ENCODE measurements at regions not wholly inside any gene's neighbourhood (a gene's known extent, or its start where the extent isn't known, plus 50 kb on each side); places are given as distances from the start of the nearest gene placed in this dataset.

DNA sequence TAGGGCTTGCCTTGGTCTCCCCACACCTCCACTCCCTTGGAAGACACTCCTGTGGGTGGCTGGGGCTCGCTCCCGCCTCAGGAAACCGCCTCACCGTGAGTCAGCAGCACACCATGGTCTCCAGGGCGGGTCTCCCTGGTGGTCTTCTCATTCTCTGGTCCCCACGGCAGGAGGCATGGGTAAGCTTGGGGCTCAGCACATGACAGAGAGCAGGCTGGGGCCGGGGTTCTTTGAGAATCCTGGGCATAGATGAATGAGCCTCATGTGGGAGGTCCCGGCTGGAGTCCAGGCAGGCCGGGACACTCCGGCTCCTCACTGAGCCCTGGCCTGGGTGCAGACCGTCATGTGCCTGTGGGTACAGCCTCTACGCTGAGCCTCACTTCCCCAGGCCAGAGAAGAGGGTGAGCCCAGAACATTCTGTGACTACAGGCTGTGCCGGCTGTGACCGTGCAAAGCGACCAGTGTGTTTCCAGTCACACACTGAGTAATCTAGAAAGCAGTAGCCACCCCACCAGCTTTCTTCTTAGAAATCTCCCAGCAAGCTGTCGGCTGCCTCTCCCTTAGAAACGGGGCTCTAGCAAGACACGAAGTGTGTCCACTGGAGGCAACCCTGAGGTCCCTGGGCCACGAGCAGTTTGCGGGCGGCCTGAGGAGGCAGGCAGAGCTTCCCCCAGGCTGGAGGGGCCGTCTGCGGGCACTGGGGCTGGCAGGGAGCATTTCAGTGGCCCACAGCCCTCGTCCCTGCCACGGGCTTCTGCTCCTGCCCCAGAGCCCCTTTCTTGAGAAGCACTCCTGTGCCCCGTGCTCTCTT is 93.1 kb downstream of the RHOB start:
- intact Hi-C loops (cut with DNase I; ENCODE audit: low total_unique reads), result no loop called here
- peak; percentile 82 to 93 for DNase-seq (ENCODE audit: low spot score in 2 of 2)
- WGBS, 2 donors, result 54 to 76% methylated on average over 26 of the region's 26 CpGs
- TF ChIP-seq, protein P1, sequence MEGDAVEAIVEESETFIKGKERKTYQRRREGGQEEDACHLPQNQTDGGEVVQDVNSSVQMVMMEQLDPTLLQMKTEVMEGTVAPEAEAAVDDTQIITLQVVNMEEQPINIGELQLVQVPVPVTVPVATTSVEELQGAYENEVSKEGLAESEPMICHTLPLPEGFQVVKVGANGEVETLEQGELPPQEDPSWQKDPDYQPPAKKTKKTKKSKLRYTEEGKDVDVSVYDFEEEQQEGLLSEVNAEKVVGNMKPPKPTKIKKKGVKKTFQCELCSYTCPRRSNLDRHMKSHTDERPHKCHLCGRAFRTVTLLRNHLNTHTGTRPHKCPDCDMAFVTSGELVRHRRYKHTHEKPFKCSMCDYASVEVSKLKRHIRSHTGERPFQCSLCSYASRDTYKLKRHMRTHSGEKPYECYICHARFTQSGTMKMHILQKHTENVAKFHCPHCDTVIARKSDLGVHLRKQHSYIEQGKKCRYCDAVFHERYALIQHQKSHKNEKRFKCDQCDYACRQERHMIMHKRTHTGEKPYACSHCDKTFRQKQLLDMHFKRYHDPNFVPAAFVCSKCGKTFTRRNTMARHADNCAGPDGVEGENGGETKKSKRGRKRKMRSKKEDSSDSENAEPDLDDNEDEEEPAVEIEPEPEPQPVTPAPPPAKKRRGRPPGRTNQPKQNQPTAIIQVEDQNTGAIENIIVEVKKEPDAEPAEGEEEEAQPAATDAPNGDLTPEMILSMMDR (IDR thresholded peaks at IDR 0.05), result no peak
- TF ChIP-seq POLR2A (IDR thresholded peaks at IDR 0.05), result no peak
- no peak overlapping the region for H3K4me3 ChIP-seq (ENCODE audit: low read depth, poor library complexity, severe bottlenecking)

DNA sequence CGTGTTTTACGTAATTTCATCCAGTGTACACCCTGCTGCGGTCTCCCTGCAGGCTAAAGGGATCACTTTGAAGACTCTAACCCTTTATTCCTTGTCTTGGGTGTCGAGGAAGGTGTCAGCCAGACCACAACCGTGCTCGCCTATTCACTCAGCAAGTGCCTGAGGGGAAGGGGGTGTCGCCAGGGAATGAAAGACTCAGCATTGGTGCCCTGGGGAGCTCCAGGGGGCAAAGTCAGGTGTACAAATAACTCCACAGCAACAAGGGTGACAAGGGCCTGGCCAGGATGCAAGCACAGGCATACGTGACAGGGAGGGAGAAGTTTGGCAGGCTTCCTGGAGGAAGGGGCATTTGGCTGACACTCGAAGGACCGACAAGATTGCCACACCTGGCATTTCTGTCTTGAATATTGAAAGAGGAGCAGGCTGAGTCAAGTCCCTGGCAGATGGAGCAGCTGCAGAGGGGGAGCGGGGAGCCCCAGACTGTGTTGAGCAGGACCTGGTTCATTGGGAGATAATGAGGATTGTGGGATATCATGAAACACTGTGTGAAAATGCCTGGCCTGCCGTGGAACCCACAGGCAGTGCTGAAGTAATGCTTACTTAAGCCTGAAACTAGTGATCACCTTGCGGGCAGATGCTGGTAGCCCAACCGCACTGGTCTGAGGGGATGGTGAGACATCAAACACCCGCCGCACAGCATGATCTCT is 93.9 kb downstream of the RHOB start:
- no peak for DNase-seq (ENCODE audit: low spot score in 2 of 2)
- intact Hi-C loops (cut with DNase I; ENCODE audit: low total_unique reads), result no loop called here
- H3K4me3 ChIP-seq (ENCODE audit: low read depth, poor library complexity, severe bottlenecking), result no peak overlapping the region
- TF ChIP-seq, protein P1 (IDR thresholded peaks at IDR 0.05), result no peak
- TF ChIP-seq POLR2A (IDR thresholded peaks at IDR 0.05), result no peak
- WGBS, 2 donors, result 67 to 70% methylated on average over 16 of the region's 16 CpGs

DNA sequence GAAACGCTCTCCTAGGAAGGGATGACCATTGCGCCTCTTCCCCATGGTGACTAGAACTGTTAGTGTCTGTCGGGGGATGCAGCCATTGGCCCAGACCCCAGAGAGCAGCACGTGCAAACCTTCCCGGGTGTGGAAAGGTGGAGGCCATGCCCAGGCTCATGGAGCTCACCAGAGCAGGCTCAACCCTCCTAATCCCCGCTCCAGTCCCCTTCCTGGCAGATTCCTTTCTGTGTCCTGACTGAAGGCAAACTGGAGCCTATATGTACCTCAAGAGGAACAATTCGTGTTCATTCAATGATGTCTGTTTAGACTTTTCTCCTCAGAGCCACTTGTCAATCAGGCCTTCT is 94.4 kb downstream of the RHOB start:
- no peak for TF ChIP-seq POLR2A (IDR thresholded peaks at IDR 0.05)
- TF ChIP-seq, protein P1 (IDR thresholded peaks at IDR 0.05), result no peak
- DNase-seq (ENCODE audit: low spot score in 2 of 2), result no peak
- H3K4me3 ChIP-seq (ENCODE audit: low read depth, poor library complexity, severe bottlenecking), result no peak overlapping the region
- intact Hi-C loops (cut with DNase I; ENCODE audit: low total_unique reads), result no loop called here
- WGBS, 2 donors, result 80 to 84% methylated on average over 7 of the region's 7 CpGs

DNA sequence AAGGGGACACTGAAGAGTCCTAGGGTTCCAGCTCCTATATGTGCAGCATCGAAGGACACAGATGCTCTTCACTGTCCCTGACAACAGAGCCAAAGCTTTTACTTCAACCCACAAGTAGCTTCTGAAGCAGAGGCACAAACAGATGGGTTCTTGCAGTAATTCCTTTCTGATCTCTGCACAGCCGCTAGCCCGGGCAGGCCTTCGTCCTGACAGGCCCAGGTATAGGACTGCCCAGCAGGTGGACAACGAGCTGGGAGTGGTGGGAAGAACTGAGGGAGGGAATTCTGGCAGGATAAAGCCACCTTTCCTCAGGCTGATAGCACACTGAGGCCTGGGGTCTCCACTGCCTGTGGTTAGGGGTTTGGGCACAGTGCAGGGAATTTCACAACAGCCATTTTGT is 94.8 kb downstream of the RHOB start:
- TF ChIP-seq POLR2A (IDR thresholded peaks at IDR 0.05), result no peak
- TF ChIP-seq, protein P1 (IDR thresholded peaks at IDR 0.05), result no peak
- H3K4me3 ChIP-seq (ENCODE audit: low read depth, poor library complexity, severe bottlenecking), result no peak overlapping the region
- 66 to 83% methylated on average over 5 of the region's 5 CpGs for WGBS, 2 donors
- intact Hi-C loops (cut with DNase I; ENCODE audit: low total_unique reads), result no loop called here
- DNase-seq (ENCODE audit: low spot score in 2 of 2), result no peak

DNA sequence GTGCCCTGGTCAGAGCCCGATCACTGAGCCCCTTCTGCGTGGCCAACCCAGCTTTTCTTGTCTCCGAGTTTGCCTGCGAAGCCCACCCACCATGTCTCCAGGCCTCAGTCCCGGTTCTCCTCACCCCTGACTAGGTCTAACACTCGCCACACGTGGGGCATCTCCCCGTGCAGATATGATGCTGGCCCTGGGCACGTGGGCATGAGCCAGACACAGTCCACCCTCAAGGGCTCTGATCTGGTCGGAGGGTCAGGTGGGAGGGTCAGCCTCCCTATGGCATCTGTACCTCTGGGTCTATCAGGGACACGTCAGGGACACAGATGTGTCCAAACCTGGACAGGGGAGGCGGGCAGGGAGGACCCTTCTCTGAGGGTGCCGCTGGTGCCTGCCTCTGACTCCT is 95.4 kb downstream of the RHOB start:
- TF ChIP-seq POLR2A (IDR thresholded peaks at IDR 0.05), result no peak
- TF ChIP-seq, protein P1 (IDR thresholded peaks at IDR 0.05), result no peak
- no peak overlapping the region for H3K4me3 ChIP-seq (ENCODE audit: low read depth, poor library complexity, severe bottlenecking)
- 90 to 94% methylated on average over 12 to 13 of the region's 13 CpGs for WGBS, 2 donors
- DNase-seq (ENCODE audit: low spot score in 2 of 2), result no peak
- intact Hi-C loops (cut with DNase I; ENCODE audit: low total_unique reads), result no loop called here
